ENCODE measurements at regions not wholly inside any gene's neighbourhood (a gene's known extent, or its start where the extent isn't known, plus 50 kb on each side); places are given as distances from the start of the nearest gene placed in this dataset.

- Histone ChIP-seq H3K4me1 (ENCODE audit: control insufficient read depth in 1 of 2, insufficient read depth in 2 of 2, low read length in 2 of 2) (no peaks in the 10 kb centered on the region), H3K27me3 (ENCODE audit: insufficient read depth, low read length) (peaks cover 79% of the 10 kb centered on the region), H3K36me3 (ENCODE audit: control insufficient read depth in 1 of 2, insufficient read depth in 2 of 2, low read length in 2 of 2) (no peaks in the 10 kb centered on the region), H3K79me2 (ENCODE audit: insufficient read depth, low read length) (no peaks in the 10 kb centered on the region), H3K4me3 (replicated peaks in 1 of 2; ENCODE audit: low read depth in 1 of 2, low read length in 2 of 2) (no peak overlapping the region), H3K9ac (ENCODE audit: low read length) (no peak overlapping the region), H3K27ac (ENCODE audit: low read depth, low read length) (no peak overlapping the region), H4K20me1 (ENCODE audit: insufficient read depth) (no peaks in the 10 kb centered on the region), H3K9me3 (ENCODE audit: control insufficient read depth in 1 of 2, insufficient read depth in 1 of 2, low read depth in 1 of 2, low read length in 2 of 2) (no peaks in the 10 kb centered on the region), H3K9me2 (ENCODE audit: insufficient read depth) (no peaks in the 10 kb centered on the region), H2AFZ (ENCODE audit: low read depth, low read length, poor library complexity, severe bottlenecking) (no peak overlapping the region), H3K4me2 (ENCODE audit: low read length) (no peak overlapping the region)
- ATAC-seq, result no peak
- BruUV-seq (replicated peaks), result no TSS peak
- DNase-seq (ENCODE audit: low read depth, low spot score), result no peak
- intact Hi-C loops (cut with micrococcal nuclease), result no loop called here
- ChIA-PET POLR2A (no interaction called here), CTCF (no interaction called here), RAD21 (ENCODE audit: low non-redundant PET in 1 of 2, low total read pairs in 2 of 2, uncharacterized antibody in 2 of 2, unreplicated experiment in 2 of 2) (no interaction called here)
- TF ChIP-seq, protein P1, sequence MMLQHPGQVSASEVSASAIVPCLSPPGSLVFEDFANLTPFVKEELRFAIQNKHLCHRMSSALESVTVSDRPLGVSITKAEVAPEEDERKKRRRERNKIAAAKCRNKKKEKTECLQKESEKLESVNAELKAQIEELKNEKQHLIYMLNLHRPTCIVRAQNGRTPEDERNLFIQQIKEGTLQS (IDR thresholded peaks at IDR 0.05), result no peak
- no peak for TF ChIP-seq ELF1 (IDR thresholded peaks at IDR 0.05; ENCODE audit: borderline replicate concordance, low read depth)
- TF ChIP-seq CTCF (IDR thresholded peaks at IDR 0.05 in 2 of 3, conservative IDR thresholded peaks at IDR 0.05 in 1 of 3; ENCODE audit: borderline replicate concordance in 1 of 3, insufficient read depth in 1 of 3, low read depth in 2 of 3, low read length in 2 of 3), result no peak
- TF ChIP-seq TCF7L2 (IDR thresholded peaks at IDR 0.05; ENCODE audit: borderline replicate concordance, extremely low read depth, insufficient read depth, insufficient read length), result no peak
- no peak for TF ChIP-seq CEBPB (IDR thresholded peaks at IDR 0.05; ENCODE audit: low read depth)
- TF ChIP-seq POLR2A (IDR thresholded peaks at IDR 0.05; ENCODE audit: borderline replicate concordance, extremely low read depth, insufficient read depth, insufficient read length), result no peak
- no peak for TF ChIP-seq SRF (IDR thresholded peaks at IDR 0.05; ENCODE audit: low read depth)
- TF ChIP-seq, protein P2, sequence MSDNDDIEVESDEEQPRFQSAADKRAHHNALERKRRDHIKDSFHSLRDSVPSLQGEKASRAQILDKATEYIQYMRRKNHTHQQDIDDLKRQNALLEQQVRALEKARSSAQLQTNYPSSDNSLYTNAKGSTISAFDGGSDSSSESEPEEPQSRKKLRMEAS (IDR thresholded peaks at IDR 0.05), result no peak
Measured at GRCh38 chr10:128274938-128275337, 148.7 kb upstream of the MKI67 start.
